ENCODE measurements at regions not wholly inside any gene's neighbourhood (a gene's known extent, or its start where the extent isn't known, plus 50 kb on each side); places are given as distances from the start of the nearest gene placed in this dataset.

- TF ChIP-seq POLR2A (IDR thresholded peaks at IDR 0.05; ENCODE audit: low read depth, low read length), result no peak
- TF ChIP-seq POLR2AphosphoS5 (IDR thresholded peaks at IDR 0.05; ENCODE audit: low read depth, low read length), result no peak
Measured at GRCh38 chr9:135281791-135282737, 194.6 kb downstream of the OLFM1 start.

Measured in GM12892 (cell line).